Smooth muscle cell (in vitro differentiated cells): ENCODE measurements at regions not wholly inside any gene's neighbourhood (a gene's known extent, or its start where the extent isn't known, plus 50 kb on each side); places are given as distances from the start of the nearest gene placed in this dataset.

Source experiments
- DNase-seq: peaks from one replicate; lab custom pipeline; 2025; ENCODE audit not compliant: unreplicated experiment; lab: John Stamatoyannopoulos, UW
- H2AFZ ChIP-seq: fragments of 200-600 bp; sonication (generic); 2 replicates; pipeline ENCODE4 v1.6.0; 2016; ENCODE audit warnings: antibody characterized with exemption, low read depth, mild to moderate bottlenecking
- H3F3A ChIP-seq: fragments of 200-600 bp; sonication (generic); 2 replicates; pipeline ENCODE4 v1.6.0; 2017; ENCODE audit warnings: antibody characterized with exemption, low read depth
- H3K27ac ChIP-seq: fragments of 200-600 bp; sonication (generic); 2 replicates; pipeline ENCODE4 v1.5.1; 2016; ENCODE audit warnings: low read depth, mild to moderate bottlenecking
- H3K27me3 ChIP-seq: fragments of 200-600 bp; sonication (generic); 2 replicates; pipeline ENCODE4 v1.6.1; 2016; ENCODE audit warnings: low read depth, mild to moderate bottlenecking
- H3K36me3 ChIP-seq: fragments of 200-600 bp; sonication (generic); 2 replicates; pipeline ENCODE4 v1.5.1; 2016; ENCODE audit warnings: low read depth
- H3K4me1 ChIP-seq: fragments of 200-600 bp; sonication (generic); 2 replicates; pipeline ENCODE4 v1.5.1; 2016; ENCODE audit warnings: low read depth
- H3K4me2 ChIP-seq: fragments of 200-600 bp; sonication (generic); 2 replicates; pipeline ENCODE4 v1.6.0; 2016; ENCODE audit warnings: mild to moderate bottlenecking
- H3K4me3 ChIP-seq: fragments of 200-600 bp; sonication (generic); 2 replicates; pipeline ENCODE4 v1.5.1; 2016; ENCODE audit warnings: mild to moderate bottlenecking
- H3K79me2 ChIP-seq: fragments of 200-600 bp; sonication (generic); 2 replicates; pipeline ENCODE4 v1.6.0; 2016; ENCODE audit warnings: low read depth, mild to moderate bottlenecking
- H3K9ac ChIP-seq: fragments of 200-600 bp; sonication (generic); 2 replicates; pipeline ENCODE4 v1.6.0; 2016; ENCODE audit warnings: low read depth
- H3K9me3 ChIP-seq: fragments of 200-600 bp; sonication (generic); replicated peaks from 2 replicates; pipeline ENCODE4 v1.5.1; 2016; ENCODE audit warnings: low read depth
- H4K20me1 ChIP-seq: fragments of 200-600 bp; sonication (generic); 2 replicates; pipeline ENCODE4 v1.6.0; 2016; ENCODE audit warnings: low read depth
- CTCF ChIP-seq: fragments of 200-600 bp; sonication (generic); IDR thresholded peaks from 2 replicates; pipeline ENCODE4 v1.5.1; 2017; ENCODE audit warnings: borderline replicate concordance, mild to moderate bottlenecking, antibody characterized with exemption; ENCODE audit not compliant: insufficient read depth, poor library complexity, severe bottlenecking
- WGBS: methylation state at CpG from one replicate; pipeline ENCODE4 v1.1.7; 2016; ENCODE audit warnings: low lambda C conversion rate; 5-methylcytosine and 5-hydroxymethylcytosine counted together

- no peak for TF ChIP-seq CTCF
- 48% methylated on average over 10 of the region's 10 CpGs for WGBS
- Histone ChIP-seq H2AFZ (no peak overlapping the region), H3K4me3 (no peak overlapping the region), H3K9me3 (no peaks in the 10 kb centered on the region), H3K36me3 (no peaks in the 10 kb centered on the region), H3F3A (no peaks in the 10 kb centered on the region), H4K20me1 (no peaks in the 10 kb centered on the region), H3K9ac (no peak overlapping the region), H3K79me2 (no peaks in the 10 kb centered on the region), H3K27me3 (no peaks in the 10 kb centered on the region), H3K27ac (no peak overlapping the region), H3K4me2 (no peak overlapping the region), H3K4me1 (no peaks in the 10 kb centered on the region)
- DNase-seq, result no peak
These were observed 175.3 kb downstream of the QDPR start for GRCh38 chr4:17336524-17336961.

- TF ChIP-seq CTCF, result no peak
- no peaks in the 10 kb centered on the region for H3K36me3 ChIP-seq
- H3K27ac ChIP-seq, result no peak overlapping the region
- DNase-seq, result no peak
- H3K4me2 ChIP-seq, result no peak overlapping the region
- WGBS, result 100% methylated on average over 1 of the region's 1 CpG
- H3K9me3 ChIP-seq, result no peaks in the 10 kb centered on the region
- no peak overlapping the region for H2AFZ ChIP-seq
- H3K79me2 ChIP-seq, result no peaks in the 10 kb centered on the region
- no peaks in the 10 kb centered on the region for H4K20me1 ChIP-seq
- no peak overlapping the region for H3K4me3 ChIP-seq
- no peaks in the 10 kb centered on the region for H3K4me1 ChIP-seq
- H3F3A ChIP-seq, result no peaks in the 10 kb centered on the region
- H3K27me3 ChIP-seq, result no peaks in the 10 kb centered on the region
- no peak overlapping the region for H3K9ac ChIP-seq
These were observed 175.8 kb downstream of the QDPR start for GRCh38 chr4:17336069-17336468.

- DNase-seq, result no peak
- no peak overlapping the region for H2AFZ ChIP-seq
- no peaks in the 10 kb centered on the region for H4K20me1 ChIP-seq
- H3K27ac ChIP-seq, result no peak overlapping the region
- H3K4me2 ChIP-seq, result no peak overlapping the region
- TF ChIP-seq CTCF, result no peak
- no peaks in the 10 kb centered on the region for H3K79me2 ChIP-seq
- no peaks in the 10 kb centered on the region for H3K36me3 ChIP-seq
- H3K9me3 ChIP-seq, result no peaks in the 10 kb centered on the region
- no peak overlapping the region for H3K4me3 ChIP-seq
- H3K27me3 ChIP-seq, result no peaks in the 10 kb centered on the region
- WGBS, result 92% methylated on average over 3 of the region's 3 CpGs
- H3K9ac ChIP-seq, result no peak overlapping the region
- no peaks in the 10 kb centered on the region for H3F3A ChIP-seq
- H3K4me1 ChIP-seq, result no peaks in the 10 kb centered on the region
These were observed 176.5 kb downstream of the QDPR start for GRCh38 chr4:17335371-17335770.

- no peak for TF ChIP-seq CTCF
- H3K79me2 ChIP-seq, result no peaks in the 10 kb centered on the region
- H3K4me2 ChIP-seq, result no peak overlapping the region
- H3K27ac ChIP-seq, result no peak overlapping the region
- H3K9me3 ChIP-seq, result no peaks in the 10 kb centered on the region
- H3K36me3 ChIP-seq, result no peaks in the 10 kb centered on the region
- no peaks in the 10 kb centered on the region for H3K27me3 ChIP-seq
- WGBS, result 83% methylated on average over 5 of the region's 5 CpGs
- H3F3A ChIP-seq, result no peaks in the 10 kb centered on the region
- H3K4me1 ChIP-seq, result no peaks in the 10 kb centered on the region
- no peaks in the 10 kb centered on the region for H4K20me1 ChIP-seq
- H3K4me3 ChIP-seq, result no peak overlapping the region
- no peak overlapping the region for H2AFZ ChIP-seq
- DNase-seq, result no peak
- H3K9ac ChIP-seq, result no peak overlapping the region
These were observed 179.4 kb downstream of the QDPR start for GRCh38 chr4:17332478-17332877.
